ENCODE measurements at regions not wholly inside any gene's neighbourhood (a gene's known extent, or its start where the extent isn't known, plus 50 kb on each side); places are given as distances from the start of the nearest gene placed in this dataset.

- no peaks in the 10 kb centered on the region for H3K27me3 ChIP-seq (ENCODE audit: insufficient read depth)
- no peaks in the 10 kb centered on the region for H3K36me3 ChIP-seq (ENCODE audit: insufficient read depth)
- TF ChIP-seq CTCF (conservative IDR thresholded peaks at IDR 0.05; ENCODE audit: low read depth in 2 of 2) (no peak), EZH2 (IDR thresholded peaks at IDR 0.05; ENCODE audit: low read depth, unreplicated experiment) (no peak), ZNF114 (CRISPR knock-in tag; IDR thresholded peaks at IDR 0.05) (no peak)
- TF ChIP-seq, protein P1, sequence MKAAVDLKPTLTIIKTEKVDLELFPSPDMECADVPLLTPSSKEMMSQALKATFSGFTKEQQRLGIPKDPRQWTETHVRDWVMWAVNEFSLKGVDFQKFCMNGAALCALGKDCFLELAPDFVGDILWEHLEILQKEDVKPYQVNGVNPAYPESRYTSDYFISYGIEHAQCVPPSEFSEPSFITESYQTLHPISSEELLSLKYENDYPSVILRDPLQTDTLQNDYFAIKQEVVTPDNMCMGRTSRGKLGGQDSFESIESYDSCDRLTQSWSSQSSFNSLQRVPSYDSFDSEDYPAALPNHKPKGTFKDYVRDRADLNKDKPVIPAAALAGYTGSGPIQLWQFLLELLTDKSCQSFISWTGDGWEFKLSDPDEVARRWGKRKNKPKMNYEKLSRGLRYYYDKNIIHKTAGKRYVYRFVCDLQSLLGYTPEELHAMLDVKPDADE (IDR thresholded peaks at IDR 0.05) = no peak
- ATAC-seq = no peak
- H3K27me3 Mint-ChIP-seq (ENCODE audit: insufficient read depth, low read depth, poor library complexity) = peaks cover 11% of the 10 kb centered on the region
- H3K4me2 ChIP-seq = no peak overlapping the region
- no peaks in the 10 kb centered on the region for H3K9me2 ChIP-seq (ENCODE audit: insufficient read depth)
- H3K27ac Mint-ChIP-seq = no peak overlapping the region
- H3K4me1 ChIP-seq (ENCODE audit: insufficient read depth) = peaks cover 10% of the 10 kb centered on the region; the same call in 1 of the 2 replicates
- no peak overlapping the region for H3K4me3 Mint-ChIP-seq
- peaks cover 22% of the 10 kb centered on the region for H3K4me1 Mint-ChIP-seq
- H2AFZ ChIP-seq = no peak overlapping the region
- H3K9me3 Mint-ChIP-seq = peaks cover 2% of the 10 kb centered on the region
- no peaks in the 10 kb centered on the region for H4K20me1 ChIP-seq (replicated peaks; ENCODE audit: insufficient read depth)
- H3K79me2 ChIP-seq (replicated peaks; ENCODE audit: insufficient read depth) = no peaks in the 10 kb centered on the region
- DNase-seq (ENCODE audit: low spot score) = no peak
- H3F3A ChIP-seq (replicated peaks; ENCODE audit: low read depth) = no peaks in the 10 kb centered on the region
- no peak overlapping the region for H3K27ac ChIP-seq (ENCODE audit: low read depth)
- no peak overlapping the region for H3K4me3 ChIP-seq
- no peaks in the 10 kb centered on the region for H3K36me3 Mint-ChIP-seq (ENCODE audit: low read depth)
Observed at GRCh38 chr20:57809661-57810172, 99.9 kb upstream of the PMEPA1 start.

GRCh38 chr20:57809149-57809548, 99.3 kb upstream of the PMEPA1 start:
- Mint-ChIP-seq H3K4me3 (no peak overlapping the region), H3K27me3 (ENCODE audit: insufficient read depth, low read depth, poor library complexity) (peaks cover 11% of the 10 kb centered on the region), H3K4me1 (peaks cover 22% of the 10 kb centered on the region), H3K36me3 (ENCODE audit: low read depth) (no peaks in the 10 kb centered on the region), H3K9me3 (no peaks in the 10 kb centered on the region; the same call in 1 of the 3 replicates), H3K27ac (no peak overlapping the region)
- no peak for TF ChIP-seq JUNB (IDR thresholded peaks at IDR 0.05; ENCODE audit: unreplicated experiment)
- Histone ChIP-seq H3K27me3 (ENCODE audit: insufficient read depth) (no peaks in the 10 kb centered on the region), H4K20me1 (replicated peaks; ENCODE audit: insufficient read depth) (no peaks in the 10 kb centered on the region), H3K36me3 (ENCODE audit: insufficient read depth) (no peaks in the 10 kb centered on the region), H3K27ac (ENCODE audit: low read depth) (no peak overlapping the region), H3F3A (replicated peaks; ENCODE audit: low read depth) (no peaks in the 10 kb centered on the region), H3K4me2 (no peak overlapping the region), H3K9me2 (ENCODE audit: insufficient read depth) (no peaks in the 10 kb centered on the region), H2AFZ (no peak overlapping the region), H3K79me2 (replicated peaks; ENCODE audit: insufficient read depth) (no peaks in the 10 kb centered on the region), H3K4me1 (ENCODE audit: insufficient read depth) (peaks cover 10% of the 10 kb centered on the region; the same call in 1 of the 2 replicates), H3K4me3 (no peak overlapping the region)
- DNase-seq (ENCODE audit: low spot score) (no peak), ATAC-seq (no peak)

GRCh38 chr20:57808264-57809070, 98.7 kb upstream of the PMEPA1 start:
- Histone ChIP-seq H3K4me3 (no peak overlapping the region), H3K9me2 (ENCODE audit: insufficient read depth) (no peaks in the 10 kb centered on the region), H3K79me2 (replicated peaks; ENCODE audit: insufficient read depth) (no peaks in the 10 kb centered on the region), H3F3A (replicated peaks; ENCODE audit: low read depth) (no peaks in the 10 kb centered on the region), H2AFZ (no peak overlapping the region), H3K27ac (ENCODE audit: low read depth) (no peak overlapping the region), H3K4me2 (no peak overlapping the region), H3K27me3 (ENCODE audit: insufficient read depth) (no peaks in the 10 kb centered on the region), H3K36me3 (ENCODE audit: insufficient read depth) (no peaks in the 10 kb centered on the region), H4K20me1 (replicated peaks; ENCODE audit: insufficient read depth) (no peaks in the 10 kb centered on the region), H3K4me1 (ENCODE audit: insufficient read depth) (peaks cover 10% of the 10 kb centered on the region; the same call in 1 of the 2 replicates)
- peaks cover 25% of the 10 kb centered on the region for H3K4me1 Mint-ChIP-seq
- H3K27ac Mint-ChIP-seq = no peak overlapping the region
- ATAC-seq (no peak; the same call in 2 of the 3 replicates), DNase-seq (ENCODE audit: low spot score) (no peak)
- no peaks in the 10 kb centered on the region; the same call in 1 of the 3 replicates for H3K9me3 Mint-ChIP-seq
- H3K4me3 Mint-ChIP-seq = no peak overlapping the region
- H3K36me3 Mint-ChIP-seq (ENCODE audit: low read depth) = no peaks in the 10 kb centered on the region
- H3K27me3 Mint-ChIP-seq (ENCODE audit: insufficient read depth, low read depth, poor library complexity) = peaks cover 11% of the 10 kb centered on the region
- TF ChIP-seq JUNB (IDR thresholded peaks at IDR 0.05; ENCODE audit: unreplicated experiment) (no peak), ZNF331 (CRISPR knock-in tag; IDR thresholded peaks at IDR 0.05; ENCODE audit: low read depth) (no peak), NANOG (IDR thresholded peaks at IDR 0.05; ENCODE audit: borderline replicate concordance) (no peak), EZH2phosphoT487 (IDR thresholded peaks at IDR 0.05; ENCODE audit: unreplicated experiment) (no peak)
